Chondrocyte (in vitro differentiated cells): ENCODE measurements at regions not wholly inside any gene's neighbourhood (a gene's known extent, or its start where the extent isn't known, plus 50 kb on each side); places are given as distances from the start of the nearest gene placed in this dataset.
"Not testable (repeated sequence)": the region's sequence is repeated elsewhere in the genome, so short reads cannot be mapped to it uniquely, and the experiment has no call there.

ENCODE experiments used
- DNase-seq: peaks from one replicate; pipeline ENCODE4 v3.0.0; 2021; ENCODE audit warnings: mixed read lengths, low spot score
- H3K27ac Mint-ChIP-seq: one replicate; pipeline ENCODE4 v1.8.0; 2021; ENCODE audit warnings: mild to moderate bottlenecking, moderate library complexity, mixed read lengths; ENCODE audit not compliant: unreplicated experiment
- H3K27me3 Mint-ChIP-seq: 2 replicates; pipeline ENCODE4 v1.8.0; 2021; ENCODE audit warnings: low read depth, mixed read lengths
- H3K36me3 Mint-ChIP-seq: 2 replicates; pipeline ENCODE4 v1.8.0; 2021; ENCODE audit warnings: low read depth, mixed read lengths
- H3K4me1 Mint-ChIP-seq: 2 replicates; pipeline ENCODE4 v1.8.0; 2021; ENCODE audit warnings: low read depth, mild to moderate bottlenecking, mixed read lengths
- H3K4me3 Mint-ChIP-seq: one replicate; pipeline ENCODE4 v1.8.0; 2021; ENCODE audit warnings: mild to moderate bottlenecking, moderate library complexity, mixed read lengths; ENCODE audit not compliant: unreplicated experiment
- H3K9me3 Mint-ChIP-seq: 2 replicates; pipeline ENCODE4 v1.8.0; 2021; ENCODE audit warnings: low read depth, mixed read lengths
- CTCF ChIP-seq: fragments of 200-600 bp; sonication (generic); IDR thresholded peaks from 2 replicates; pipeline ENCODE4 v1.5.0; 2021; ENCODE audit warnings: antibody characterized with exemption, mild to moderate bottlenecking, moderate library complexity

- H3K36me3 Mint-ChIP-seq: no peaks in the 10 kb centered on the region
- peaks cover 10% of the 10 kb centered on the region for H3K27me3 Mint-ChIP-seq
- no peaks in the 10 kb centered on the region for H3K4me1 Mint-ChIP-seq
- H3K27ac Mint-ChIP-seq: no peak overlapping the region
- H3K4me3 Mint-ChIP-seq: no peak overlapping the region
- peaks cover 4% of the 10 kb centered on the region for H3K9me3 Mint-ChIP-seq
- DNase-seq: no peak
- TF ChIP-seq CTCF: no peak
Observed at GRCh38 chr4:77510367-77510766, 95.3 kb upstream of the CXCL13 start.

- Mint-ChIP-seq H3K27ac (no peak overlapping the region), H3K36me3 (no peaks in the 10 kb centered on the region), H3K27me3 (peaks cover 26% of the 10 kb centered on the region), H3K4me3 (no peak overlapping the region), H3K4me1 (no peaks in the 10 kb centered on the region), H3K9me3 (peaks cover 8% of the 10 kb centered on the region)
- TF ChIP-seq CTCF: no peak
- DNase-seq: no peak
Observed at GRCh38 chr4:77525538-77525937, 80.1 kb upstream of the CXCL13 start.

- H3K27ac Mint-ChIP-seq, H3K36me3 Mint-ChIP-seq, H3K4me3 Mint-ChIP-seq, DNase-seq, H3K4me1 Mint-ChIP-seq: not testable (repeated sequence)
- peaks cover 21% of the 10 kb centered on the region for H3K27me3 Mint-ChIP-seq
- H3K9me3 Mint-ChIP-seq: peaks cover 13% of the 10 kb centered on the region
Observed at GRCh38 chr4:77527900-77528299, 77.7 kb upstream of the CXCL13 start.

- H3K27ac Mint-ChIP-seq: no peak overlapping the region
Observed at GRCh38 chr4:77538144-77538543, 67.5 kb upstream of the CXCL13 start.

GRCh38 chr4:77538574-77539157, 67.0 kb upstream of the CXCL13 start:
- H3K27ac Mint-ChIP-seq: no peak overlapping the region
- peaks cover 12% of the 10 kb centered on the region for H3K4me1 Mint-ChIP-seq
- DNase-seq: no peak

More at GRCh38 chr4:77538144-77538543, 67.5 kb upstream of the CXCL13 start:
- no peak overlapping the region for H3K4me3 Mint-ChIP-seq
- peaks cover 12% of the 10 kb centered on the region for H3K4me1 Mint-ChIP-seq
- no peak for TF ChIP-seq CTCF
- H3K27me3 Mint-ChIP-seq: peaks cover 32% of the 10 kb centered on the region
- no peak for DNase-seq
- peaks cover 4% of the 10 kb centered on the region for H3K36me3 Mint-ChIP-seq
- H3K9me3 Mint-ChIP-seq: peaks cover 15% of the 10 kb centered on the region

More at GRCh38 chr4:77538574-77539157, 67.0 kb upstream of the CXCL13 start:
- peaks cover 34% of the 10 kb centered on the region for H3K27me3 Mint-ChIP-seq
- TF ChIP-seq CTCF: no peak
- peaks cover 4% of the 10 kb centered on the region for H3K36me3 Mint-ChIP-seq
- H3K4me3 Mint-ChIP-seq: no peak overlapping the region
- peaks cover 15% of the 10 kb centered on the region for H3K9me3 Mint-ChIP-seq
